Activated CD4-positive, alpha-beta T cell treated with anti-CD3 and anti-CD28 coated beads, Interleukin-2, amount 10 ng/mL, durations not matched to agents 24 days and 14 days (primary cell): ENCODE measurements at regions not wholly inside any gene's neighbourhood (a gene's known extent, or its start where the extent isn't known, plus 50 kb on each side); places are given as distances from the start of the nearest gene placed in this dataset.

ENCODE experiments used
- DNase-seq: peaks from one replicate; pipeline ENCODE4 v3.0.0; 2022
- H3K27ac Mint-ChIP-seq: one replicate; pipeline ENCODE4 v1.8.0; 2022; ENCODE audit warnings: mild to moderate bottlenecking, mixed read lengths
- H3K27me3 Mint-ChIP-seq: one replicate; pipeline ENCODE4 v1.8.0; 2022; ENCODE audit warnings: mixed read lengths
- H3K36me3 Mint-ChIP-seq: one replicate; pipeline ENCODE4 v1.8.0; 2022; ENCODE audit warnings: low read depth, mild to moderate bottlenecking, mixed read lengths
- H3K4me1 Mint-ChIP-seq: one replicate; pipeline ENCODE4 v1.8.0; 2021; ENCODE audit warnings: mixed read lengths
- H3K4me3 Mint-ChIP-seq: one replicate; pipeline ENCODE4 v1.8.0; 2022; ENCODE audit warnings: mild to moderate bottlenecking, moderate library complexity, mixed read lengths
- H3K9me3 Mint-ChIP-seq: one replicate; pipeline ENCODE4 v1.8.0; 2021; ENCODE audit warnings: mixed read lengths
- intact Hi-C: fragments of 100-400 bp; cut with micrococcal nuclease; formaldehyde crosslinking; loops from one replicate; pipeline ENCODE4 v1.15.1; 2023

GRCh38 chr20:40435146-40435895, 253.7 kb downstream of the MAFB start:
- intact Hi-C loops, result no loop called here
- no peak overlapping the region for H3K4me3 Mint-ChIP-seq
- H3K36me3 Mint-ChIP-seq, result no peaks in the 10 kb centered on the region
- H3K4me1 Mint-ChIP-seq, result no peaks in the 10 kb centered on the region
- no peaks in the 10 kb centered on the region for H3K9me3 Mint-ChIP-seq
- no peak overlapping the region for H3K27ac Mint-ChIP-seq
- H3K27me3 Mint-ChIP-seq, result no peaks in the 10 kb centered on the region
- DNase-seq, result no peak

- no peak overlapping the region for H3K27ac Mint-ChIP-seq
- no peaks in the 10 kb centered on the region for H3K27me3 Mint-ChIP-seq
- intact Hi-C loops, result no loop called here
- no peaks in the 10 kb centered on the region for H3K9me3 Mint-ChIP-seq
- no peaks in the 10 kb centered on the region for H3K36me3 Mint-ChIP-seq
- DNase-seq, result no peak
- no peak overlapping the region for H3K4me3 Mint-ChIP-seq
- no peaks in the 10 kb centered on the region for H3K4me1 Mint-ChIP-seq
Measured at GRCh38 chr20:40434122-40434521, 254.9 kb downstream of the MAFB start.

- Mint-ChIP-seq H3K27ac (no peak overlapping the region), H3K27me3 (no peaks in the 10 kb centered on the region), H3K36me3 (no peaks in the 10 kb centered on the region), H3K9me3 (peaks cover 4% of the 10 kb centered on the region), H3K4me1 (no peaks in the 10 kb centered on the region), H3K4me3 (no peak overlapping the region)
- no peak for DNase-seq
- intact Hi-C loops, result no loop called here
Measured at GRCh38 chr20:40433341-40433861, 255.6 kb downstream of the MAFB start.

- Mint-ChIP-seq H3K4me1 (no peaks in the 10 kb centered on the region), H3K4me3 (no peak overlapping the region), H3K27me3 (no peaks in the 10 kb centered on the region), H3K9me3 (peaks cover 4% of the 10 kb centered on the region), H3K27ac (no peak overlapping the region), H3K36me3 (no peaks in the 10 kb centered on the region)
- intact Hi-C loops, result no loop called here
- no peak for DNase-seq
Measured at GRCh38 chr20:40431611-40432010, 257.4 kb downstream of the MAFB start.

- Mint-ChIP-seq H3K27me3 (no peaks in the 10 kb centered on the region), H3K4me1 (no peaks in the 10 kb centered on the region), H3K27ac (no peak overlapping the region), H3K9me3 (peaks cover 4% of the 10 kb centered on the region), H3K4me3 (no peak overlapping the region), H3K36me3 (no peaks in the 10 kb centered on the region)
- no peak for DNase-seq
- intact Hi-C loops, result no loop called here
Measured at GRCh38 chr20:40431112-40431511, 257.9 kb downstream of the MAFB start.

- Mint-ChIP-seq H3K27ac (no peak overlapping the region), H3K4me3 (no peak overlapping the region)
Measured at GRCh38 chr20:40427026-40427425, 262.0 kb downstream of the MAFB start.

GRCh38 chr20:40424695-40425094, 264.3 kb downstream of the MAFB start:
- no peak overlapping the region for H3K4me3 Mint-ChIP-seq
- no peaks in the 10 kb centered on the region for H3K4me1 Mint-ChIP-seq
- H3K36me3 Mint-ChIP-seq, result no peaks in the 10 kb centered on the region
- H3K27ac Mint-ChIP-seq, result no peak overlapping the region
- H3K27me3 Mint-ChIP-seq, result peaks cover 5% of the 10 kb centered on the region
- H3K9me3 Mint-ChIP-seq, result peaks cover 4% of the 10 kb centered on the region
- DNase-seq, result no peak
- intact Hi-C loops, result no loop called here

More at GRCh38 chr20:40427026-40427425, 262.0 kb downstream of the MAFB start:
- intact Hi-C loops, result no loop called here
- Mint-ChIP-seq H3K4me1 (no peaks in the 10 kb centered on the region), H3K36me3 (no peaks in the 10 kb centered on the region), H3K27me3 (no peaks in the 10 kb centered on the region), H3K9me3 (peaks cover 4% of the 10 kb centered on the region)
- DNase-seq, result no peak

GRCh38 chr20:40422656-40423055, 266.4 kb downstream of the MAFB start:
- Mint-ChIP-seq H3K36me3 (no peaks in the 10 kb centered on the region), H3K27me3 (peaks cover 5% of the 10 kb centered on the region), H3K27ac (no peak overlapping the region), H3K4me3 (no peak overlapping the region), H3K4me1 (no peaks in the 10 kb centered on the region), H3K9me3 (no peaks in the 10 kb centered on the region)
- intact Hi-C loops, result no loop called here
- no peak for DNase-seq

- H3K4me3 Mint-ChIP-seq, result no peak overlapping the region
- H3K36me3 Mint-ChIP-seq, result no peaks in the 10 kb centered on the region
- intact Hi-C loops, result no loop called here
- H3K27me3 Mint-ChIP-seq, result peaks cover 5% of the 10 kb centered on the region
- no peak overlapping the region for H3K27ac Mint-ChIP-seq
- no peaks in the 10 kb centered on the region for H3K9me3 Mint-ChIP-seq
- DNase-seq, result no peak
- H3K4me1 Mint-ChIP-seq, result no peaks in the 10 kb centered on the region
Measured at GRCh38 chr20:40416274-40416673, 272.8 kb downstream of the MAFB start.

GRCh38 chr20:40414843-40415615, 274.0 kb downstream of the MAFB start:
- Mint-ChIP-seq H3K27ac (no peak overlapping the region), H3K4me1 (no peaks in the 10 kb centered on the region), H3K27me3 (peaks cover under 1% of the 10 kb centered on the region), H3K36me3 (no peaks in the 10 kb centered on the region), H3K4me3 (no peak overlapping the region), H3K9me3 (no peaks in the 10 kb centered on the region)
- intact Hi-C loops, result no loop called here
- no peak for DNase-seq

- Mint-ChIP-seq H3K27ac (no peak overlapping the region), H3K36me3 (no peaks in the 10 kb centered on the region), H3K27me3 (no peaks in the 10 kb centered on the region), H3K9me3 (no peaks in the 10 kb centered on the region), H3K4me1 (no peaks in the 10 kb centered on the region), H3K4me3 (no peak overlapping the region)
- no peak for DNase-seq
- intact Hi-C loops, result no loop called here
Measured at GRCh38 chr20:40410028-40410427, 279.0 kb downstream of the MAFB start.

GRCh38 chr20:40397467-40397866, 291.6 kb downstream of the MAFB start:
- Mint-ChIP-seq H3K9me3 (peaks cover 3% of the 10 kb centered on the region), H3K4me1 (no peaks in the 10 kb centered on the region), H3K27me3 (no peaks in the 10 kb centered on the region), H3K36me3 (no peaks in the 10 kb centered on the region), H3K27ac (no peak overlapping the region), H3K4me3 (no peak overlapping the region)
- no peak for DNase-seq
- intact Hi-C loops, result no loop called here

- H3K4me3 Mint-ChIP-seq, result no peak overlapping the region
- H3K9me3 Mint-ChIP-seq, result no peaks in the 10 kb centered on the region
- peak; percentile 37 for DNase-seq
- intact Hi-C loops, result no loop called here
- no peaks in the 10 kb centered on the region for H3K4me1 Mint-ChIP-seq
- no peaks in the 10 kb centered on the region for H3K27me3 Mint-ChIP-seq
- no peak overlapping the region for H3K27ac Mint-ChIP-seq
- H3K36me3 Mint-ChIP-seq, result no peaks in the 10 kb centered on the region
Measured at GRCh38 chr20:40393197-40394079, 295.6 kb downstream of the MAFB start.

GRCh38 chr20:40390654-40391053, 298.4 kb downstream of the MAFB start:
- Mint-ChIP-seq H3K36me3 (no peaks in the 10 kb centered on the region), H3K27me3 (no peaks in the 10 kb centered on the region), H3K27ac (no peak overlapping the region), H3K4me3 (no peak overlapping the region), H3K4me1 (no peaks in the 10 kb centered on the region), H3K9me3 (no peaks in the 10 kb centered on the region)
- DNase-seq, result peak; percentile 9
- intact Hi-C loops, result no loop called here
